ENCODE measurements at regions not wholly inside any gene's neighbourhood (a gene's known extent, or its start where the extent isn't known, plus 50 kb on each side); places are given as distances from the start of the nearest gene placed in this dataset.

GRCh38 chr5:40074826-40075225, 604.9 kb upstream of the PTGER4 start:
- TF ChIP-seq, protein P1, sequence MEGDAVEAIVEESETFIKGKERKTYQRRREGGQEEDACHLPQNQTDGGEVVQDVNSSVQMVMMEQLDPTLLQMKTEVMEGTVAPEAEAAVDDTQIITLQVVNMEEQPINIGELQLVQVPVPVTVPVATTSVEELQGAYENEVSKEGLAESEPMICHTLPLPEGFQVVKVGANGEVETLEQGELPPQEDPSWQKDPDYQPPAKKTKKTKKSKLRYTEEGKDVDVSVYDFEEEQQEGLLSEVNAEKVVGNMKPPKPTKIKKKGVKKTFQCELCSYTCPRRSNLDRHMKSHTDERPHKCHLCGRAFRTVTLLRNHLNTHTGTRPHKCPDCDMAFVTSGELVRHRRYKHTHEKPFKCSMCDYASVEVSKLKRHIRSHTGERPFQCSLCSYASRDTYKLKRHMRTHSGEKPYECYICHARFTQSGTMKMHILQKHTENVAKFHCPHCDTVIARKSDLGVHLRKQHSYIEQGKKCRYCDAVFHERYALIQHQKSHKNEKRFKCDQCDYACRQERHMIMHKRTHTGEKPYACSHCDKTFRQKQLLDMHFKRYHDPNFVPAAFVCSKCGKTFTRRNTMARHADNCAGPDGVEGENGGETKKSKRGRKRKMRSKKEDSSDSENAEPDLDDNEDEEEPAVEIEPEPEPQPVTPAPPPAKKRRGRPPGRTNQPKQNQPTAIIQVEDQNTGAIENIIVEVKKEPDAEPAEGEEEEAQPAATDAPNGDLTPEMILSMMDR (conservative IDR thresholded peaks at IDR 0.05; ENCODE audit: low read length) = no peak
- TF ChIP-seq EZH2phosphoT487 (IDR thresholded peaks at IDR 0.05; ENCODE audit: borderline replicate concordance) = no peak

Data from Loucy (cell line).